Body of pancreas (tissue), 4 donors: ENCODE measurements at regions not wholly inside any gene's neighbourhood (a gene's known extent, or its start where the extent isn't known, plus 50 kb on each side); places are given as distances from the start of the nearest gene placed in this dataset.

Source experiments
- POLR2A ChIP-seq, 3 donors: fragments of 450-650 bp; IDR thresholded peaks; one replicate each; pipeline ENCODE4 v1.6.1; 2016; ENCODE audit warnings: antibody characterized with exemption in 3 of 3, mild to moderate bottlenecking in 2 of 3
- TF ChIP-seq, protein P1 (sequence below), 7 experiments: fragments of 450-650 bp in 4 of 7; fragments of 200-600 bp in 3 of 7; sonication (generic) in 3 of 7; IDR thresholded peaks; one replicate each; pipeline ENCODE4 v1.5.1; 2016 to 2019; ENCODE audit warnings: antibody characterized with exemption in 7 of 7

DNA sequence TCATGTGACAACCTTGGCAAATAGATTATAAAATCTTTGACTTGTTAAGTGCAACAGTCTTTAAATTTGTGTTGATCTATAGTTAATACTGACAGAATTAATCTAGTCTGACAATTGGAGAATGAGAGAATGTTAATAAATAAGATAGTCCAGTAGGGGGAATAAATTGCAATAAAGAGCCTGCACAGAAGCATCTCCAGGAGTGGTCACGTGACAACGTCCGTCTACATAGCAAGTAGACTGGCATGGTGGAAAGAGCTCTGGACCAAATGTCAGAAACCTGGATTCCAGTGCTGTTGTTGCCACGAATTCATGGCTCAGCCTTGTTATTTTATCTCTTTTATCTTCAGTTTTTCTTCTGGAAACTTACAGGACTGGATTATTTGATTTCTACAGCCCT is 436.5 kb downstream of the RAB28 start:
- TF ChIP-seq, protein P1, sequence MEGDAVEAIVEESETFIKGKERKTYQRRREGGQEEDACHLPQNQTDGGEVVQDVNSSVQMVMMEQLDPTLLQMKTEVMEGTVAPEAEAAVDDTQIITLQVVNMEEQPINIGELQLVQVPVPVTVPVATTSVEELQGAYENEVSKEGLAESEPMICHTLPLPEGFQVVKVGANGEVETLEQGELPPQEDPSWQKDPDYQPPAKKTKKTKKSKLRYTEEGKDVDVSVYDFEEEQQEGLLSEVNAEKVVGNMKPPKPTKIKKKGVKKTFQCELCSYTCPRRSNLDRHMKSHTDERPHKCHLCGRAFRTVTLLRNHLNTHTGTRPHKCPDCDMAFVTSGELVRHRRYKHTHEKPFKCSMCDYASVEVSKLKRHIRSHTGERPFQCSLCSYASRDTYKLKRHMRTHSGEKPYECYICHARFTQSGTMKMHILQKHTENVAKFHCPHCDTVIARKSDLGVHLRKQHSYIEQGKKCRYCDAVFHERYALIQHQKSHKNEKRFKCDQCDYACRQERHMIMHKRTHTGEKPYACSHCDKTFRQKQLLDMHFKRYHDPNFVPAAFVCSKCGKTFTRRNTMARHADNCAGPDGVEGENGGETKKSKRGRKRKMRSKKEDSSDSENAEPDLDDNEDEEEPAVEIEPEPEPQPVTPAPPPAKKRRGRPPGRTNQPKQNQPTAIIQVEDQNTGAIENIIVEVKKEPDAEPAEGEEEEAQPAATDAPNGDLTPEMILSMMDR (IDR thresholded peaks at IDR 0.05), result no peak
- no peak for TF ChIP-seq POLR2A (IDR thresholded peaks at IDR 0.05)
